HepG2 (cell line): ENCODE measurements at regions not wholly inside any gene's neighbourhood (a gene's known extent, or its start where the extent isn't known, plus 50 kb on each side); places are given as distances from the start of the nearest gene placed in this dataset.

ENCODE experiments used
- GZF1 ChIP-seq: sonication (generic); formaldehyde crosslinking; IDR thresholded peaks from 2 replicates; pipeline ENCODE4 v1.5.1; 2020; ENCODE audit warnings: mild to moderate bottlenecking, missing genetic modification reagents
- HNRNPLL ChIP-seq: fragments of 200-400 bp; formaldehyde crosslinking; IDR thresholded peaks from 2 replicates; pipeline ENCODE4 v1.6.1; 2017; ENCODE audit warnings: mild to moderate bottlenecking, low read depth, low read length; ENCODE audit not compliant: poor library complexity, severe bottlenecking
- ZNF142 ChIP-seq: sonication (generic); formaldehyde crosslinking; IDR thresholded peaks from 2 replicates; pipeline ENCODE4 v1.4.0; 2020; ENCODE audit warnings: missing genetic modification reagents
- ZNF331 ChIP-seq: sonication (generic); formaldehyde crosslinking; IDR thresholded peaks from 2 replicates; pipeline ENCODE4 v1.4.0; 2020; ENCODE audit warnings: missing genetic modification reagents
- ZNF800 ChIP-seq: sonication (generic); formaldehyde crosslinking; IDR thresholded peaks from 2 replicates; pipeline ENCODE4 v1.4.0; 2020; ENCODE audit warnings: missing genetic modification reagents

- TF ChIP-seq ZNF142 (no peak), GZF1 (no peak), ZNF331 (CRISPR knock-in tag) (no peak), ZNF800 (CRISPR knock-in tag) (no peak), HNRNPLL (no peak)
These were observed 260.6 kb upstream of the MME start (continued) for GRCh38 chr3:154819491-154819890.
